Bronchial epithelial cell (primary cell): ENCODE measurements at regions not wholly inside any gene's neighbourhood (a gene's known extent, or its start where the extent isn't known, plus 50 kb on each side); places are given as distances from the start of the nearest gene placed in this dataset.

Experiments
- DNase-seq: peaks from one replicate; pipeline ENCODE4 v3.0.0-alpha.2; 2010; ENCODE audit warnings: low read depth
- FAIRE-seq: peaks from 2 replicates; lab custom pipeline; 2011; peaks lifted over from hg19 to GRCh38; lab: Jason Lieb, UNC
- H3K27me3 ChIP-seq: 2 replicates; pipeline ENCODE4 v1.5.1; 2011; ENCODE audit warnings: low read length; ENCODE audit not compliant: control insufficient read depth, insufficient read depth
- H3K36me3 ChIP-seq: 2 replicates; pipeline ENCODE4 v1.5.1; 2011; ENCODE audit warnings: low read length; ENCODE audit not compliant: control insufficient read depth, insufficient read depth
- H3K4me3 ChIP-seq: 2 replicates; pipeline ENCODE4 v1.5.1; 2011; ENCODE audit warnings: mild to moderate bottlenecking, low read depth, low read length, control low read depth
- CTCF ChIP-seq: IDR thresholded peaks from 2 replicates; pipeline ENCODE4 v1.5.1; 2011; ENCODE audit warnings: mild to moderate bottlenecking, moderate library complexity, low read length, control low read depth, inconsistent platforms; ENCODE audit not compliant: insufficient read depth, severe bottlenecking

DNA sequence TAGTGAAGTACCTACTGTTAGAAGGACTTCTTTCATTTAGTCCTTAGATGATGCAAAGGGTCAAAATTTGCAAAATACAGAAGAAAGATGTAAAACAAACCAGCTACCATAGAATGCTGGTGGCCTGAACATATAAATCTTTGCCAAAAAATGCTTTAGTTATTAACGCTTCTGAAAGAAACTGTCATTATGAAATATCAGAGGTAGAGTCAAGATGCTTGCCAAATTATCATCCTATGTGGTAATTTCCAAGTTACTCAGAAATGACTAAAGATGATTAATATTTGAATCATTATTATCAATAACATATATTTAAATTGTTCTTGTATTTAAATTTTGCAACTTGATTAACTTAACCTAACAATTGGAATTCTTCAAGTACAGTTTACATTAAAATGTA, 588.4 kb upstream of the FAM241A start:
- Histone ChIP-seq H3K4me3 (no peak overlapping the region), H3K27me3 (no peaks in the 10 kb centered on the region), H3K36me3 (no peaks in the 10 kb centered on the region)
- FAIRE-seq, result no peak
- TF ChIP-seq CTCF, result no peak
- peak; percentile 58 for DNase-seq

GRCh38 chr4:111562826-111563225, 582.4 kb upstream of the FAM241A start:
- no peak for TF ChIP-seq CTCF
- no peak for FAIRE-seq
- Histone ChIP-seq H3K27me3 (no peaks in the 10 kb centered on the region), H3K4me3 (no peak overlapping the region), H3K36me3 (no peaks in the 10 kb centered on the region)
- DNase-seq, result peak; percentile 51

- no peak for FAIRE-seq
- no peak for DNase-seq
- no peaks in the 10 kb centered on the region for H3K27me3 ChIP-seq
Observed at GRCh38 chr4:111572470-111572869, 572.8 kb upstream of the FAM241A start.

DNA sequence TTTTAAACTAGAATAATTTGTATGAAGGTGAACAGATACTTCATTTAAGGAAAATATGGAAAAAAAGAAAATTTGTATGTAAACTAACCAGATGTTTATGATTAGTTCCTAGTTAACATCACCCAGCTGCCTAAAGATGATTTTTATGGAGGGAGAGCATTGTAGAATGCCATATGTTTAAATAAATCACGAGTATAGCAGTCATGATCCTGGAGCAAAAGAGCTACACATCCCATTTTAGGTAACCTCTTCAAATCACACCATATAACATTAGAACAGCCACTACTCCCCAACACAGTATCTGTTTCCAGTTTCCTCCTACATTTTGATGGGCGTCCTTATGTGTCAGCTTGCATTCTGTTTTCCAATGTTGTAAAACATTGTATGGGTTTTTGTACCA, 571.9 kb upstream of the FAM241A start:
- no peak for TF ChIP-seq CTCF
- DNase-seq, result no peak
- no peak for FAIRE-seq

More at GRCh38 chr4:111572470-111572869, 572.8 kb upstream of the FAM241A start:
- Histone ChIP-seq H3K36me3 (no peaks in the 10 kb centered on the region), H3K4me3 (no peak overlapping the region)
- TF ChIP-seq CTCF, result no peak

GRCh38 chr4:111579767-111580166, 565.5 kb upstream of the FAM241A start:
- TF ChIP-seq CTCF, result no peak
- no peak for FAIRE-seq
- Histone ChIP-seq H3K36me3 (no peaks in the 10 kb centered on the region), H3K27me3 (no peaks in the 10 kb centered on the region), H3K4me3 (no peak overlapping the region)
- no peak for DNase-seq

More for the DNA sequence above, 571.9 kb upstream of the FAM241A start:
- H3K36me3 ChIP-seq, result no peaks in the 10 kb centered on the region
- H3K27me3 ChIP-seq, result no peaks in the 10 kb centered on the region
- no peak overlapping the region for H3K4me3 ChIP-seq

DNA sequence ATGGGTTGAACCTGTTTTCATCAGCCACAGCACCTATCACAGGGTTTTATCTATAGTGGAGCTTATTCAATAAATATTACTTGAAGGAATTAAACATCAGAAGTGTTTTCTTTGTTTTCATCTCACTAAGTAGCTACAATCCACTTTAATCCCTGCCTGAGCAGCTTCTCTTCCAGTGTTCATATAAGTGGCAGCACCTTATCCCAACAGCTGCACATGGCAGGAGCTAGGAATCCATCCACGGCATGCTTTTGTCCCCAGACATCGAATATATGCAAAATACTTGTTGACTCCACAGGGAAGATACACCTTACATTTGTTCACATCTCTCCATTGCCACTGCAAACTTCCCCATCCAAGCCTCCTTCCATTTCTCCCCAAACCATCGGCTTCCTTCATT, 549.8 kb upstream of the FAM241A start:
- no peak for FAIRE-seq
- Histone ChIP-seq H3K4me3 (no peak overlapping the region), H3K36me3 (no peaks in the 10 kb centered on the region), H3K27me3 (no peaks in the 10 kb centered on the region)
- DNase-seq, result no peak
- TF ChIP-seq CTCF, result no peak
